K562 (cell line): ENCODE measurements at regions not wholly inside any gene's neighbourhood (a gene's known extent, or its start where the extent isn't known, plus 50 kb on each side); places are given as distances from the start of the nearest gene placed in this dataset.
"Not testable (repeated sequence)": the region's sequence is repeated elsewhere in the genome, so short reads cannot be mapped to it uniquely, and the experiment has no call there.

ENCODE experiments used
- SPI1 ChIP-seq: IDR thresholded peaks from 2 replicates; pipeline ENCODE4 v1.6.1; 2011; ENCODE audit warnings: low read depth, low read length, control low read depth, borderline replicate concordance
- SRF ChIP-seq, 2 experiments: fragments of 250-450, 450-650 bp in 1 of 2; sonication (Bioruptor Pico) in 1 of 2; sonication (generic) in 1 of 2; formaldehyde crosslinking; IDR thresholded peaks; 2 replicates each; pipeline versions ENCODE4 v1.5.0 to v1.5.1; 2020 to 2022; ENCODE audit warnings: mild to moderate bottlenecking in 1 of 2, missing genetic modification reagents in 1 of 2

DNA sequence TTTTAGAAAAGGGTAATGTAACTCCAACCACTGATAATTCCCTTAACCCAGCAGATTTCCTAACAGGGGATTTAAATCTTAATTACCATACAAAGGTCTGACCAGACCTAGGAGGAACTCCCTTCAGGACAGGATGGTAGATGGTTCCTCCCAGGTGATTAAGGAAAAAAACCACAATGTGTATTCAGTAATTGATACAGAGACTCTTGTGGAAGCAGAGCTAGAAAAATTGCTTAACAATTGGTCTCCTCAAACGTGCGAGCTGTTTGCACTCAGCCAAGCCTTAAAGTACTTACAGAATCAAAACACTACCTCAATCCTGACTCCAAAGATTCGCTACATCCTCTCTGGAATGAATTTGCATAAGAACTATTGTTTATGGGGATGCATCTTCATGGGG, 2027.1 kb downstream of the OLFM4 start:
- TF ChIP-seq SPI1; SRF (CRISPR knock-in tag; IDR thresholded peaks at IDR 0.05): not testable (repeated sequence)
